Activated CD4-positive, alpha-beta T cell treated with anti-CD3 and anti-CD28 coated beads, Interleukin-2, Interleukin-4, amounts not matched to agents 100 ng/mL and 50 ng/mL, durations not matched to agents 16 hours and 8 hours (primary cell): ENCODE measurements at regions not wholly inside any gene's neighbourhood (a gene's known extent, or its start where the extent isn't known, plus 50 kb on each side); places are given as distances from the start of the nearest gene placed in this dataset.

Experiments
- DNase-seq: peaks from one replicate; pipeline ENCODE4 v3.0.0-alpha.2; 2020; ENCODE audit warnings: low spot score

DNA sequence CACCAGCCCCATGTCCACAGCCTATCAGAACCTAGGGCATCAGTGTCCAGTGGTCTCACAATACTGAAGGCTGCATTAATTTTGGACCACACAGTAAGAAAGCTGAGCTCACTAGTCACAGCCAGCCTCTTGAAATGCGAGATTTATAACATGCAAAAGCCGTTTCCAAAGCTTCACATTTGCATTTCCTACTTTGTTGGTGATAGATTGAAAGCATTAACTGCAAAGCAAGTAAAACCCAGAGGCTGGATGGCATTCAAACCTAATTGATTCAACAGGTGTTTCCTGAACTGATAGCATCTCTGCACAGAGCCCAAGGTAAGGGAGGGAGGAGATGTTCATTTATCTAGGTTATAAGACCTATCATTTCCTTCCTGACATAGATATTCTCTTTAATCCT lies 410.1 kb downstream of the OMA1 start:
- no peak for DNase-seq

DNA sequence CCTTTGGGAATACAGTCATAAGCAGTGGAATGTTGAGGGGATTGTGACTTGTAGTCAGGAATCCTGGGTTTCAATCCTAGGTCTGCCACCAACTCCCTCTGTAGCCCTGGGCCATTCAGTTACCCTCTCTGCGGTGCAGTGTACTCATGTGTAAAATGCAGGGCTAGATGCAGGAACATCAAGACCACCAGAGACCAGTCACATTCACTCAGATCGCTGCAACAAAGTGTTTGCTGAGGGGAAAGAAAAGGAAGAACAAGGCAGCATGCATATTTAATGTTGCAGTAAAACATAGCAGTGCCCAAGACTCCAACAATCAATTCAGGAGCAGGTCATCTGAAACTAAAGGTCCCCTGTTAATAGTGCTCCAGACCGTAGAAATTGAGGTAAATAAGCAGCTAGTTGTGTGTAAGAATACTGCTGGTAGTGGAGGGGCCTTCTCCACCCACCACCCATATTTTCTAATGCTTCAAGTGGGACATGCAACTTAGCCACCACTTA lies 410.7 kb downstream of the OMA1 start:
- no peak for DNase-seq

DNA sequence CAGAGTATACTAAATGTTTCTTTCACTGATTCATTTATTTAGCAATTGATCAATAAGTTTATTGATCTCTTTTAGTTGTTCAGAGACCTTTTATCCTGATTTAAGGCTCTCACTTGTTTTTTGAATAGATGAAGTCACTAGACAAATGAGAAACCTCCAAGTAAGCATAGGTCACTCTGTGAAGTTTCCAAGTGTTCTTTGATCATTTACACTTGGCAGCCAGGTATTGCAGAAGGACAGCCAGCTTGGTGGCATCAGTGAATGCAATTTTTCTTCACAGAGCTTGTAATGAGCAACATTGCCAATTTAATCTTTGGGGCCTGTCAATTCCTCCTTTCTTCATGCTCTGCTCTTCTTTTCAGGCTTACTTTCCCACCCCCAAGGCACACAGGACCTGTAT lies 413.0 kb downstream of the OMA1 start:
- DNase-seq: no peak

DNA sequence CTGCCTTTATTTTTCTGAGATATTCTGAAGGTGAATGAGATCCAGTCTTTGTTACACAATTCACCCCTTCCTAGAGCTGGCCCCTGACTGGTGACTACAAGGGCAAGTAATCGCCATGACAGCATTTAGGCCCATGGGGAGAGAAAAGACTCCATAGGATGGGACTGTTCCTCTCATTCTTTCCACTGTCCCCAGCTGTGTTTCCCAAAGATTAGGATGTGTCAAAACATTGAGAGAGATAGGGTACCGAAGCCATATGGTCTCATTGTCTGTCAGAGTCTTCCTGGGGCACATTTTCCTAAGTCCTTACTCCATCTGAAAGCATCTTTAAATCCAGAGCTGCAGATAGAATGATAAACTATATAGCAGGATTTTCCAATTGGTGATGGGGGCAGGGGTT lies 423.5 kb downstream of the OMA1 start:
- DNase-seq: no peak

DNA sequence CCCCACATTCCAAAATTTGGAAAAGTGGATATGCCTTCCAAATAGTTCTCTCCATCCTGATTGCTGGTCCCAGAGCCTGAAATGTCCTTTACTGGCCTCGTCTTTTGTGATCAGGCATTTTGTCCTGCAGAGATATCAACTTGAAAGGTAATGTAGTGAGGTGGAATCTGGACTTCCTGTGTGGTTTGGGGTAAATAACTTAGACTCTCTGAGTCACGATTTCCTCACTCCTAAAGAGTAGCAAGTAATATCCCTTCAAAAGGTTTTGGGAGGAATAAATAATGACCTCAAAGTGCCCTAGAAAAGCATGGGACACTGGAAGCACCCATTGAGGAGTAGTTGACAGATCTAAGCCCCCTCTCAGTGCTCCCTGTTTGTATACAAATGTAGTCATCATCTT lies 426.6 kb downstream of the OMA1 start:
- no peak for DNase-seq

DNA sequence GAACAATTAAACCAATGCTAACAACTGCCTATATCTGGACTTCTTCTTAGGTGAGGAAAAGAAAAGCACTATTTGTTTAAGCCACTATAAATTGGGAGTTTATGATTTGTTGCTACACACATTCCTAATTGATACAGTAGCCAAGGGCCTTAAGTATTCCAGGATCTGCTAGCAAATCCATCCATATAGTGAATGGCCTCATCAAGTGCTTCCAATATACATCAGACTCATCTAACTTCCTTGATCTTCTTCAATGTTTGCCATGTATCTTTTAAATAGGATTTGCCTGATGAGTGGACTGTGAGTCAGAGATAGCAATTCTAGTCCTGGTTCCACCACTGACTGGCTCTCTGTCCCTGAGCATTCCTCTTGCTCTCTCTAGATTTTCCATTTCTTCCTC lies 430.2 kb downstream of the OMA1 start:
- no peak for DNase-seq

DNA sequence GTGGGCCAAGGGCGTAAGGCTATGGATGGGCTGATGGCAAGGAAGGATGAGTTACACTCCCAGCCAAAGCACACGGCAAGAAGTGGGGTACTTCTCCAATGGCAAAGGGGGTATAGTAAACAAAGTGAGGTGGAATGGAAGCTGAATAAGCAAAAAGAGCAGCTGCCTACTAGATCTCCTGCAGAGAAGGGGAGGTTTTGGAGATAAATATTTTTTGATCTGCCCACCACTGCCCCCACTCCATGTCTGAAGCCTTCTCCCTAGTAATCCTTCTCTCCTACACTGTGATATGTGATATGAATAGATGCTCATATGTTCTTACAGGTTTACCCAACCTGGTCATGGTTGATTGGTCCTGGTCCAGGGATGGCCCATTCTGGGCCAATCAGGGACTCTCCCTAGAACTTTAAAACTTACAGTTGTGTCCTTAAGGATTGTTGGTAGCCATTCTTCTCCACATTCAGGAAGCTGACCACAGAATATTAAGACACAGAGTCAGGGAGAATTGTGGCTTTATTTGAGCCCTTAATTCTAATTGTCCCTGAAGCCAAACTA lies 436.8 kb downstream of the OMA1 start:
- DNase-seq: no peak

DNA sequence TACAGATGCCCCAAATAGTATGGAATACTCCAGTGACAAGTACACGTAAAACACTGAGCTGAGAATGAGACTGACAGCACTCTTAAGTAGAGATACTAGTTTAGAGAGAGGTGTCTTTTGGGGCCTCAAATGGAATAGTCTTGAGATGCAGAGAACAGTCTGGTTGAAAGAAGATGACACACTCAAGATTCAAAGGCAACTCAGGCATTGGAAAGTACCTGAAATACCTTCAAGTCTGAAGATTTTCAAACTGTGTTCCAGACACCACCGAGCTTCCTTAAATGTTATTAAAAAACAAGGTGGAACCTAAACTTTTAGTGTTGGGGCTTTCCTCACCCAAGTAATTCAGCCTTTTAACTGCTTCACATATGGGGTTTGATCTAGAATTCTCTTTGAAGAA lies 437.7 kb downstream of the OMA1 start:
- DNase-seq: no peak

DNA sequence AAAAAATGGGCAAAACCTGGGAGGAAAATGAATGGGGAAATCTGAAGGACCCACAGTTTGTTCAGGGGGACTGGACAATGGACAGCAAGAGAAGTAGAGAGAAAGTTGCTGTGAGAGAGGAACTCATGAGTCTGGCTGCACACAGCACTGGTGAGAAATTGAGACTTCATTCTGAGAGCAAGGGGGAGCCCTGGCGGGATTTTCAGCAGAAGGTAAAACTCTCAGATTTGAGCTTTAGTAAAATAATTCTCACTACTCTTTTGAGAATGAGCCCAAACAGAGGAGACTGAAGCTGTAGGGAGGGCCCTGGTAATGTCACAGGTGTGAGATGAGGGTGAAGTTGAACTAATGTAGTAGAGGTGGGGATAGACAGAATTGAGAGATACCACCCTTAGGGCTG lies 438.6 kb downstream of the OMA1 start:
- DNase-seq: no peak

DNA sequence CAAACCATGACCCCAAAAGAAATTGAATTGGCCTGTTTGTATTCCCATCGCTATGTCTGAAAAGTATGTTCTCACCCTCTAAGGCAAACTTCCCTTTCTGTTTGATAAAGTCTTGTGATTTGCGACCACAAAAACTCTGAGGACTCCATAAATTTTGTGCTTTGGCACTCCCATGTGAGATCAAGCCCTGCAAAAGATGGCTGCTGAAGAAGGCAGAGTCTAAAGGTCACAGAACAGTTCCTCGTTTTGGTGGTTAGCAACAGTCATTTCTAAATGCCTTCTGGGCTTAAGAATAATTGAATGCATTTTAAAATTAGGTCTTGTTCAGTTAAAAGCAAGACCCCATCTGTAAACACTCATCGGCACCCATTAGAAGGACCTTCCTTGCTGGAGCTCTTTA lies 441.6 kb downstream of the OMA1 start:
- DNase-seq: no peak

DNA sequence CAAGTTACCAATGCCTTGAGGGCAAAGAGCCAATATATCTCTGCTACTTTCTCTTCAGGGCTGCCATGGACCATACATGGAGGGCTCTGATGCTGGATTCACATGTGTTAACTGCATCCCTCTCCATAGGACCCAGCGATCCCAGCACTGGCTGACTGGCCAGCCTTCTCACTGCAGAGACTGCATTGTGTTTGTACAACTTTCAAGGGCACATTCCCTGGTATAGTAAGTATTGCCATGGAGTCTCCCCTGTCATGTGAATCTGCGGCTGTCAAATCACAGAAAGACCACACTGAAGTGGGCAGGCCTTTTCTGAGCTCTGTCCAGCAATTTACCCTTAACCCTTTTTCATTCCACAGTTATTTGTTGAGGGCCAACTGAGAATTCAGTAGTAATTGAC lies 449.8 kb downstream of the OMA1 start:
- DNase-seq: no peak

DNA sequence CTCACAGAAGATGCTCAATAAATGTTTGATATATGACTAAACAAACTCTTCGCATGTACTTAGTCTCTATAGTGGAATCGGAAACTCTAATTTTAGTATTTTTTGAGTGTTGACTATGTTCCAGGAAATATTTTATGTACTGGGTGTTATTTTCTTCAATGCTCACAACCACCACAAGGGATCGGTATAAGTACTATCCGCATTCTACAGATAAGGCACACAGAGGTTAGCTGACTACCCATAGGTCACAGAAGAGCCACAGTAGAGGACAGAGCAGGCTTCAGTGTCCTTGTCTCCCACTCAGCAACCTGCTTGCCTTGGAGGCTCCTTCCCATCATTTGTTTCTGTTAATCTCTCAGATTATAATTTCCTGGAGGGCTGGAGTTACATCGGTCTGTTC lies 451.3 kb downstream of the OMA1 start:
- no peak for DNase-seq

DNA sequence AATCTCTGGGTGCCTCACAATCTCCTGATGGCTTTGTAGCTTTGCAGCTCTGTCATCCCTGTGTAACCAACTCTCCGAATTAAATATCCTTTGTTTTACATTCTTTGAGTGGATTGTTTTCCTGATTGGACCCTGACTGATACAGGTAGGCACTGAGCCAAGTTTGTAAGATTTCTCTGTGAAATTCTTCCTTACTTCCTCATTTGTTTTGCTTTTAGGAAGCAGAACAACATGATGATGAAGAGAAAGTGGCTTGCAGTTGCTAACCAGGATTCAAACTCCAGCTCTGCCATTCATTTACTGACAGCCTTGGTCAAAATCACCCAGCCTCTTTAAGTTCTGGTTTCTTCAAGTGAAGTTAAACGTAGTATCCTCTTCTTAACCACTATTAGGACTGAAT lies 452.3 kb downstream of the OMA1 start:
- no peak for DNase-seq

DNA sequence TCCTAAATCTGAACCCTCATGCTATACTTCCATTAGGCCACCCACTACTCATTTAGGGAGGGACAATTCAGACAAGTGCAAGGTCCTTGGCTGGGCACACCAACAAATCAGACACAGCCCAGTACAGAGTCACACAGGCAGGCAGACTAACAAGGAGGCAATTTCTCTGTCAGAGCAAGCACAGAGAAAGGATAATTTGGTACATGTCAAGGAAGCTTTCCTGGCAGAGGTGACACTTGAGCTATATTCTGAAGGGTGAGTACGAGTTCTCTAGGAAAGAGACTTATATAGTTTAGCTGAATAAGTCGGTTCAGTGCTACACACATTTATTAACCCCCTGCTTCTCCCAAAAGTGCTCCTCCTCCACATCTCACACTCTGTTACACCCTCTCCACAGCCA lies 455.9 kb downstream of the OMA1 start:
- DNase-seq: no peak

DNA sequence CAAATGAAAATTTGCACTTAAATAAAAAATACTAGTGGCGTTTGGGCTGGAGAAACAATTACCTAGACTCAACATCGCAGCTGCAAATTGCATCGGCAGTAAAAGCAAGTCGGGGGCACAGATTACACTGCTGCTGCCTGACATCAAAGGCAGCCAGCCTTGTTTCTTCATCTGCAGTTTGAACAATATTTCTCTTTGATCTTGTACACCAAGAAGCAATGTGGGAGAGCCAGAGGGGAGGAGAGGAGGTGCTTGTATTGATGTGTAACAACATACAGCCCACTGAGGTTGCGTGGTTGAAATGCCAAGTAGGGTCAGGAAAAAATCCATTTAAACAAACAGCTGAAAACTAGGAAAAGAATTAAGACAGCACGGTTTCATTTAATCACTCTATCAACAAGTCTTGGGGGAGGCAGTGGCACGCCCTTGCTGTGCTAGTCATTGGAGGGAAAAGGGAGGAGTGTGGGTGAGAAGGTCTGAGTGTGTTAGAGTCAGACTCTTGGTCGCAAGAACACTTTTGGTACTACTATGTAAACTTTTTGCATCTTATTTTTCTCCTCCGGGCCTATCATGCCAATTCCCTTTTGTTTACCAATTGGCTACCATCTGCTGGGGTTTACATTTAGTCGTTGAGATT lies 456.5 kb downstream of the OMA1 start:
- no peak for DNase-seq

DNA sequence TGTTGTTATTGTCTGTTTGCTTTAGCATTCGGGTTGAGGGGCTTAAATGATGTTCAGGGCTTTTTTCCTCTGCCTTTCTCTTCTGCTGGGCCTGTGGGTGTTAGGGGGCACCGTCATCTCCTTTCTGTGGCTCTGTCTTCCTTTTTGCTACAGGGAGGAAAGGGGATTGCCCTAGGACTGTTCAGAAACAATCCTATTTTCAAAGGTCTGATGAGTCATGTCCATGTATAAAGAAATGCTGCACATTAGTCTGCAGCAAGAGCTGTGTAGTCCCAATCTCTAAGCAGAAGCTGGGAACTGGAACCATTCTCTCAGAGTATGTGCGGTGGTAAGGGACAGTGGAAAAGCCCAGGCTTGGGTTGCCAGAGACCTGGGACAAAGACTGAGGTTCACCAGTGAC lies 462.3 kb downstream of the OMA1 start:
- DNase-seq: no peak

DNA sequence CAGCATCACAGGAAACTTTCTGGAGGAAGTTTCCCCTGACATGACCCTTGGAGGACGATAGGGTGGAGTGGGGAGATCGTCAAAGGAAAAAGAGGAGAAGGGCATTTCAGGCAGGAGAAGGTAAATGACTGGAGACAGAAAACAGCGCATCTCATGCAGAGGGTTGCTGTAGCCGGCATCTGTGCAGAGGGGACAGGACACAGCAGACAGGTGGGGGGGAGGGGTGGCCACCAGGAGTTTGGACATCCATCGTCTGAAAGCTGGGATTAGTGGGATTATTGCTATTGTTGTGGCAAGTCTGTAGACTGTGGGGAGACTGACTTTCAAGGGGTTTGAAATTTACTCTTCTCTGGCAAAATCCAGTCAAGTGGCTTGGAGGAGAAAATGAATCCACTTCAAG lies 463.9 kb downstream of the OMA1 start:
- DNase-seq: no peak

DNA sequence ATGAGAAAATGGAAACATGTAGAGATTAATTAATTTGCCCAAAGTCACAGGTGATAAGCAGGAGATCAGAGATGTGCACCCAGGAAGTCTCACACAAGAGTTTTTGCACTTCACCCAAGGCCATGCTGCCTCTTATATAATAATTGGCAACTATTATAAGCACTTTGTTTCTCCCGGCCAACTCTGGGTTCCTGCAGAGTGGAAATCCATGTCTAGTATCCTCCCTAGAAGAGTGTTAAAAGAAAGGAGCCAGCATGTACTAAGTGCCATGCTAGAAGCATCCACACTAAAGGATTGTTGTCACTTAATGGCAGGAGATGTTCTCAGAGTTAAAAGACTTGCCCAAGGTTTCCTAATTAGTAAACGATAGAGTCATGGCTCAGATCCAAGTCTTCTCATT lies 470.3 kb downstream of the OMA1 start:
- no peak for DNase-seq

DNA sequence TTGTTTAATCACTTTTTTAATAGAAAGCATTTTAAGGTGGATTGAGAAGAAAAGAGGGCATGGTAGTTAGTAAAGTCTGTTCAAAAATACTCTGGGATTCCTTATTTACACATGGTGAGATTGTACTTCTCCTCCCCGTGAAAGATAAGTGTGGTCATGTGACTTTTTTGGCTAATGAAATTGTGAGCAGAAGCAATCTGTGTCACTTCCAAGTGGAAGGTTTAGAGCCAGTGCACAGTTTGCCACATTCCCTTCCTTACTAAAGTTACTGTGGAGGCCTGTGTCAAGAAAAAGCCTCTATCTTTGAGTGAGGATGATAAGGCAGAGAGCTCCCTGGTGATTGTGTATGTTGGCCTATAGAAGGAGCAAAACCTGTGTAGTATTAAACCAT lies 471.3 kb downstream of the OMA1 start:
- no peak for DNase-seq

DNA sequence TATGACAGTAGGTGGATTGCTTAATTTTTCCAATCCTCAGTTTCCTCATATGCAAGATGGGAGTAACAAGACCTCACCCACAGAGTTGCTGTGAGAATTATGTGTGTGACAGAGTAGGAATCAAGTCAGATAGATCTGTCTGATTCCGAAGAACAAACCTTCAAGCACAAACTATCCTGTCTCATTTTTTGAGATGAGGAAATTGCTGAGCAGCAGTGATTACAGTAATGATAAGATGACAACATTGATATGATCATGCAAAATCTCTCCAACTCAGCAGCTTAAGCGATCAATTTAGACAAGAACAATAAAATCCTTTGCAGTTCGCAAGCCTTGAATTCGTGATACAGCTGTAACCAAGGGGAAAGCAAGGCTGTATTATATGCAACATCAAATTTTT lies 474.1 kb downstream of the OMA1 start:
- no peak for DNase-seq

DNA sequence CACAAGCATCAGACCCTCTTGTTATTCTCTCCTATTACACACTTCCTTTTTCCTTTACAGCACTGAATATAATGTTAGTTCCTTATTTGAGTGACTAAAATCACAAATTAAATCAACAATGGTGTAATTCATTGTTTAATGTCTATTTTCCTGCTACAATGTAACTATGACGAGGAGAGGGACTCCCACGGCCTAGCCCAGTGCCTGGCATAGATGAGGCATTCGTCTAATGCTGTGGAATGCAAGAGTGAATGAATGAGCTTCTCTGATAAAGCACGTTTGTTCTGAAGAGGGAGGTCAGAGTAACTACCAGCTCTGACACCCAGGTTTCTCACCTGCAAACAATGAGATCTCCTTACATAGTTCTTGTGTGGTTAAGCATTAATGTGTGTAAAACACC lies 479.4 kb downstream of the OMA1 start:
- DNase-seq: no peak

DNA sequence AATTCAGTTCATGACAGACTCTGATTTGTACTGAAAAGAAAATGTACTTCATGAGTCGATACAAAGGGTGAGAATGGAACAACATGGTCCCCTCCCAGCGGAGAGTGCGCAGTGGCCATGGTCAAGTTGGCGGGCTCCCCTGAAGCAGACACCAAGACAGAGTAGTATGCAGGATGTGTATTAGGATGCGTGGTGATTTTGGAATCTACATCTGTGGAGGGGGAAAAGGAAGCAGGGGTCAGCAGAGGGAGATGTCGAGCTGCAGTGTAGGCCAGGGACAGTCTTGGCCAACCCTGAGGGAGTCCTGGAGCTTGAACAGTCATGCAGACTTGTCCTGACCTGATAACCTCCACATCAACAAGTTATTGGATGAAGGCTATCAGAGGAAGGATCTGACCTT lies 481.0 kb downstream of the OMA1 start:
- no peak for DNase-seq

DNA sequence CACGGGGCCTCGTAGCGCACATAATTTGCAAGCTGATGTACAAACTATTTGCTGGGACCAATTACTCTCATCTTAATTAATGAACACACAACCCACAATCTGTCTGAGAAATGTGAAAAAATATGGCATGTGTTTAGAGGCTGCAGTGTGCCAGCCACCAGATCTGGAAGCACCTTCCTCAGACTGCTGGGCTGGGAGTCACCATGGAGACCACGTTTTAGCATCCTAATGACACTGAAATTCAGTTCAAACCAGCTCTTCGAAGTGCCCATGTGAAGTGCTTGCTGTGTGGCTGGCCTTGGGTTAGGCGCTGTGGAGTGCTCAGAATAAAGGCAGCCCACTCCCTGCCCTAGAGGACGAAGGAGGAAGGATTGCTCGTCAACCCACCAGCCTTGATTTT lies 482.4 kb downstream of the OMA1 start:
- no peak for DNase-seq

DNA sequence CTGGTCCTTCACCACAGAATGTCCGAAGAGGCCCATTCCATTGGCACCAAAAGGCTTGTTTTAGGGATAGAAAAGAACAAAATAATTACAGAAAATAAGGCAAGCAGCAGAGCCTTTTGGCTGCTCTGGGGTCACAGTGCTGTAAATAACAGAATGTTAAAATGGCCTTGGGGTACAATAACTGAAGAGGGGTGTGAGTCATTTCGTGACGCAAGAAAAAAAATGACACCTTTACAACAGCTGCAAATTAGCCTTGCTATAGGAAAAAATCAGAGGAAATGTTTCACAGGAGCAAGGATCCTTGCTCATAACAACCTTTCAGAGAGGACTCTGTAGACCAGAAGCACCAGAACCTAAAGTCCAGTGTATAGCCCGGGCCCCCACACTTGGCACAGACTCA lies 483.4 kb downstream of the OMA1 start:
- no peak for DNase-seq

DNA sequence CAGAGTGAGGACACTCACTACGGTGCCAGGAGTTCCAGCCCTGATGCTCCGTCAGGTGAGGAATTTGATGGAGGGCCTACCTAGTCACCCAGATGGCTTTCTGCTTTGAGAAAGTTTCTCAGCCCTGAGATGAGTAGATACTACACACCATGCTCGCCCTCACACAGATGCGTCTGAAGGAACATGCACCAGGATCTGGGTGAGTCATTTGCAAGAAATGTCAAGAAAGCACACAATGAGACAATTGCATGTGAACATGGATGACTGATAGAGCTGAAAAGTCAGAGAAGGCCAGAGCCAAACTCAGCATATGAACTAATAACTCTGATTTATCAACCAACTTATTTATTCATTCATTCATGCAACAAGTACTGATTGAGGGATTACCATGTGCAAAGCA lies 483.9 kb downstream of the OMA1 start:
- DNase-seq: no peak
